Liver (tissue), 8 donors: ENCODE measurements at regions not wholly inside any gene's neighbourhood (a gene's known extent, or its start where the extent isn't known, plus 50 kb on each side); places are given as distances from the start of the nearest gene placed in this dataset.

Source experiments
- DNase-seq: peaks from one replicate; pipeline ENCODE4 v3.0.0-alpha.2; 2017; ENCODE audit warnings: low spot score
- H3K27ac ChIP-seq, 2 donors: one replicate each; pipeline ENCODE4 v1.7.0; 2013; ENCODE audit warnings: inconsistent platforms in 2 of 2, low read length in 2 of 2, control low read depth in 1 of 2, low read depth in 1 of 2, mild to moderate bottlenecking in 1 of 2
- H3K27me3 ChIP-seq, 4 donors: one replicate each; pipeline versions ENCODE4 v1.6.1 to v1.7.0; 2013; ENCODE audit warnings: low read length in 3 of 4, inconsistent platforms in 1 of 4, mild to moderate bottlenecking in 1 of 4, moderate library complexity in 1 of 4; ENCODE audit not compliant: control insufficient read depth in 4 of 4, insufficient read depth in 4 of 4
- H3K36me3 ChIP-seq, 4 donors: one replicate each; pipeline versions ENCODE4 v1.6.1 to v1.7.0; 2013; ENCODE audit warnings: low read length in 3 of 4, mild to moderate bottlenecking in 3 of 4, low read depth in 1 of 4, moderate library complexity in 1 of 4; ENCODE audit not compliant: control insufficient read depth in 4 of 4, insufficient read depth in 3 of 4
- H3K4me1 ChIP-seq, 4 donors: one replicate each; pipeline versions ENCODE4 v1.6.1 to v1.7.0; 2013; ENCODE audit warnings: low read length in 3 of 4, mild to moderate bottlenecking in 3 of 4, moderate library complexity in 1 of 4; ENCODE audit not compliant: control insufficient read depth in 4 of 4, insufficient read depth in 4 of 4
- H3K4me3 ChIP-seq, 3 donors: one replicate each; pipeline versions ENCODE4 v1.6.1 to v1.7.0; 2013; ENCODE audit warnings: low read length in 3 of 3, control low read depth in 1 of 3, low read depth in 1 of 3, mild to moderate bottlenecking in 1 of 3
- H3K9ac ChIP-seq, 2 donors: one replicate each; pipeline ENCODE4 v1.7.0; 2013; ENCODE audit warnings: low read length in 2 of 2, mild to moderate bottlenecking in 2 of 2, moderate library complexity in 2 of 2, control low read depth in 1 of 2, low read depth in 1 of 2
- H3K9me3 ChIP-seq, 4 donors: one replicate each; pipeline versions ENCODE4 v1.6.1 to v1.7.0; 2013; ENCODE audit warnings: low read length in 3 of 4; ENCODE audit not compliant: control insufficient read depth in 4 of 4
- EGR1 ChIP-seq, 2 donors: IDR thresholded peaks; 2 replicates each; pipeline ENCODE4 v1.6.1; 2016 to 2018; ENCODE audit warnings: antibody characterized with exemption in 2 of 2, low read depth in 2 of 2
- FOXA1 ChIP-seq: IDR thresholded peaks from 2 replicates; pipeline ENCODE4 v1.6.1; 2016; ENCODE audit warnings: antibody characterized with exemption
- FOXA2 ChIP-seq: IDR thresholded peaks from 2 replicates; pipeline ENCODE4 v1.6.1; 2016; ENCODE audit warnings: antibody characterized with exemption
- GABPA ChIP-seq, 2 donors: IDR thresholded peaks in 1 of 2; conservative IDR thresholded peaks in 1 of 2; 2 replicates each; pipeline ENCODE4 v1.6.1; 2016; ENCODE audit warnings: antibody characterized with exemption in 2 of 2, mild to moderate bottlenecking in 1 of 2, moderate library complexity in 1 of 2
- HNF4A ChIP-seq, 2 donors: conservative IDR thresholded peaks; 2 replicates each; pipeline ENCODE4 v1.6.1; 2016; ENCODE audit warnings: antibody characterized with exemption in 2 of 2, mild to moderate bottlenecking in 2 of 2
- HNF4G ChIP-seq: IDR thresholded peaks from 2 replicates; pipeline ENCODE4 v1.6.1; 2016; ENCODE audit warnings: antibody characterized with exemption
- JUND ChIP-seq, 2 donors: IDR thresholded peaks; 2 replicates each; pipeline ENCODE4 v1.6.1; 2016; ENCODE audit warnings: antibody characterized with exemption in 2 of 2
- NR2F2 ChIP-seq: IDR thresholded peaks from 2 replicates; pipeline ENCODE4 v1.6.1; 2016; ENCODE audit warnings: antibody characterized with exemption
- RAD21 ChIP-seq, 2 donors: IDR thresholded peaks; 2 replicates each; pipeline ENCODE4 v1.6.1; 2016; ENCODE audit warnings: antibody characterized with exemption in 2 of 2, mild to moderate bottlenecking in 2 of 2
- RXRA ChIP-seq, 2 donors: IDR thresholded peaks; 2 replicates each; pipeline ENCODE4 v1.6.1; 2017 to 2018; ENCODE audit warnings: antibody characterized with exemption in 2 of 2, mild to moderate bottlenecking in 1 of 2
- SP1 ChIP-seq: IDR thresholded peaks from 2 replicates; pipeline ENCODE4 v1.6.1; 2018; ENCODE audit warnings: antibody characterized with exemption, mild to moderate bottlenecking
- TAF1 ChIP-seq: conservative IDR thresholded peaks from 2 replicates; pipeline ENCODE4 v1.6.1; 2016; ENCODE audit warnings: antibody characterized with exemption, mild to moderate bottlenecking
- YY1 ChIP-seq: IDR thresholded peaks from 2 replicates; pipeline ENCODE4 v1.6.1; 2016; ENCODE audit warnings: antibody characterized with exemption, mild to moderate bottlenecking
- WGBS: extraction: QIAGEN DNeasy Blood & Tissue Kit; methylation state at CpG from one replicate; pipeline ENCODE4 v1.1.7; 2013; 5-methylcytosine and 5-hydroxymethylcytosine counted together
- TF ChIP-seq, protein P1 (sequence below): IDR thresholded peaks from 2 replicates; pipeline ENCODE4 v1.6.1; 2016; ENCODE audit warnings: antibody characterized with exemption
- TF ChIP-seq, protein P2 (sequence below): fragments of 150-350 bp; IDR thresholded peaks from 2 replicates; pipeline ENCODE4 v1.5.1; 2017; ENCODE audit warnings: improper control_type of control experiment, low read depth, low read length; ENCODE audit not compliant: missing input control
- TF ChIP-seq, protein P3 (sequence below): IDR thresholded peaks from 2 replicates; pipeline ENCODE4 v1.6.1; 2016; ENCODE audit warnings: antibody characterized with exemption
- TF ChIP-seq, protein P4 (sequence below): IDR thresholded peaks from 2 replicates; pipeline ENCODE4 v1.6.1; 2016; ENCODE audit warnings: antibody characterized with exemption
- TF ChIP-seq, protein P5 (sequence below): IDR thresholded peaks from 2 replicates; pipeline ENCODE4 v1.6.1; 2016; ENCODE audit warnings: antibody characterized with exemption, mild to moderate bottlenecking
- donor health status: healthy.
- donor health status: healthy.
- donor health status: healthy.
- donor health status: healthy.
- donor health status: healthy.

DNA sequence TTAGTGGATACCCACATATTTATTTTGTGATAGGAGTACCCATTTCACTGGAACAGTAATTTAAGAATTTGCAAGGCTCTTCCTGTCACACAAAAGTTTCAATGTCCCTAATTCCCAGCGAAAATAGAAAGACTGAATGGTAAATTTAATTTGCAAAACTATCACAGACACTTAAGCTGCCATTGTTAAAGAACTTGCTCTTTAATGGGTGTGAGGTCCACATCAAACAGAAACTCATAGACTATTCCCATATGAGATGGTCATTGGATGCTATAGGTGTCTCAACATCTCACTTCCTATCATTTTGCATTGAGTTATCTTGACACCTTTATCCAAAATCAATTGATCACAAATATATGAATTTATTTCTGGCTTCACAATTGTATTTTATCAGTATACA lies 415.9 kb downstream of the GPAM start:
- Histone ChIP-seq H3K9me3 (no peaks in the 10 kb centered on the region), H3K27ac (no peak overlapping the region), H3K27me3 (no peaks in the 10 kb centered on the region), H3K4me3 (no peak overlapping the region), H3K9ac (no peak overlapping the region), H3K4me1 (no peaks in the 10 kb centered on the region), H3K36me3 (no peaks in the 10 kb centered on the region)
- no peak for DNase-seq
- WGBS, result 42% methylated on average over 1 of the region's 1 CpG
- TF ChIP-seq FOXA1, result no peak
- TF ChIP-seq NR2F2, result no peak
- TF ChIP-seq, protein P1, sequence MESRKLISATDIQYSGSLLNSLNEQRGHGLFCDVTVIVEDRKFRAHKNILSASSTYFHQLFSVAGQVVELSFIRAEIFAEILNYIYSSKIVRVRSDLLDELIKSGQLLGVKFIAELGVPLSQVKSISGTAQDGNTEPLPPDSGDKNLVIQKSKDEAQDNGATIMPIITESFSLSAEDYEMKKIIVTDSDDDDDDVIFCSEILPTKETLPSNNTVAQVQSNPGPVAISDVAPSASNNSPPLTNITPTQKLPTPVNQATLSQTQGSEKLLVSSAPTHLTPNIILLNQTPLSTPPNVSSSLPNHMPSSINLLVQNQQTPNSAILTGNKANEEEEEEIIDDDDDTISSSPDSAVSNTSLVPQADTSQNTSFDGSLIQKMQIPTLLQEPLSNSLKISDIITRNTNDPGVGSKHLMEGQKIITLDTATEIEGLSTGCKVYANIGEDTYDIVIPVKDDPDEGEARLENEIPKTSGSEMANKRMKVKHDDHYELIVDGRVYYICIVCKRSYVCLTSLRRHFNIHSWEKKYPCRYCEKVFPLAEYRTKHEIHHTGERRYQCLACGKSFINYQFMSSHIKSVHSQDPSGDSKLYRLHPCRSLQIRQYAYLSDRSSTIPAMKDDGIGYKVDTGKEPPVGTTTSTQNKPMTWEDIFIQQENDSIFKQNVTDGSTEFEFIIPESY, result no peak
- no peak for TF ChIP-seq FOXA2
- no peak for TF ChIP-seq SP1
- no peak for TF ChIP-seq TAF1
- TF ChIP-seq, protein P2, sequence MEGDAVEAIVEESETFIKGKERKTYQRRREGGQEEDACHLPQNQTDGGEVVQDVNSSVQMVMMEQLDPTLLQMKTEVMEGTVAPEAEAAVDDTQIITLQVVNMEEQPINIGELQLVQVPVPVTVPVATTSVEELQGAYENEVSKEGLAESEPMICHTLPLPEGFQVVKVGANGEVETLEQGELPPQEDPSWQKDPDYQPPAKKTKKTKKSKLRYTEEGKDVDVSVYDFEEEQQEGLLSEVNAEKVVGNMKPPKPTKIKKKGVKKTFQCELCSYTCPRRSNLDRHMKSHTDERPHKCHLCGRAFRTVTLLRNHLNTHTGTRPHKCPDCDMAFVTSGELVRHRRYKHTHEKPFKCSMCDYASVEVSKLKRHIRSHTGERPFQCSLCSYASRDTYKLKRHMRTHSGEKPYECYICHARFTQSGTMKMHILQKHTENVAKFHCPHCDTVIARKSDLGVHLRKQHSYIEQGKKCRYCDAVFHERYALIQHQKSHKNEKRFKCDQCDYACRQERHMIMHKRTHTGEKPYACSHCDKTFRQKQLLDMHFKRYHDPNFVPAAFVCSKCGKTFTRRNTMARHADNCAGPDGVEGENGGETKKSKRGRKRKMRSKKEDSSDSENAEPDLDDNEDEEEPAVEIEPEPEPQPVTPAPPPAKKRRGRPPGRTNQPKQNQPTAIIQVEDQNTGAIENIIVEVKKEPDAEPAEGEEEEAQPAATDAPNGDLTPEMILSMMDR, result no peak
- TF ChIP-seq, protein P3, sequence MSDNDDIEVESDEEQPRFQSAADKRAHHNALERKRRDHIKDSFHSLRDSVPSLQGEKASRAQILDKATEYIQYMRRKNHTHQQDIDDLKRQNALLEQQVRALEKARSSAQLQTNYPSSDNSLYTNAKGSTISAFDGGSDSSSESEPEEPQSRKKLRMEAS, result no peak
- no peak for TF ChIP-seq YY1
- TF ChIP-seq RAD21 (IDR thresholded peaks at IDR 0.05), result no peak
- TF ChIP-seq EGR1 (IDR thresholded peaks at IDR 0.05; ENCODE audit: low read depth in 2 of 2), result no peak
- no peak for TF ChIP-seq HNF4A (conservative IDR thresholded peaks at IDR 0.05)

DNA sequence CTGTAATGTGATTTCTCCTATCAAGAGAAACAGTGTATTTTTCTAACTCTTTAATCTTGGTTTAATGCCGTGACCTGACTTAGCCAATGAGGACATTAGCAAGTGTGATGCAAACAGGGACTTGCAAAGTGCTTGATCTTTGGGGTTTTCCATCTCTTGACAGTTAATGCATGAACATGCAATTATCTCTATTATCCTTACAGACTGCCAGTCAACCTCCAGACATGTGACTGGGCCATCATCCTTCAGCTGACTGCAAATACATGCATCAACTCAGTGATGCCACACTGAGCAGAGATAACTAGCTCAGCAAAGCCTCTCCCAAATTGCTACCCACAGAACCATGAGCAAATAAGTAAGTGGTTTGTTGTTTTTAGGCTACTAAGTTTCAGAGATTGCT lies 409.6 kb downstream of the GPAM start:
- no peak for TF ChIP-seq HNF4G
- TF ChIP-seq, protein P1, result no peak
- no peak for TF ChIP-seq FOXA2
- TF ChIP-seq, protein P2, result no peak
- TF ChIP-seq YY1, result no peak
- TF ChIP-seq, protein P4, sequence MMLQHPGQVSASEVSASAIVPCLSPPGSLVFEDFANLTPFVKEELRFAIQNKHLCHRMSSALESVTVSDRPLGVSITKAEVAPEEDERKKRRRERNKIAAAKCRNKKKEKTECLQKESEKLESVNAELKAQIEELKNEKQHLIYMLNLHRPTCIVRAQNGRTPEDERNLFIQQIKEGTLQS, result no peak
- TF ChIP-seq RAD21 (IDR thresholded peaks at IDR 0.05), result no peak
- TF ChIP-seq TAF1, result no peak
- TF ChIP-seq NR2F2, result no peak
- TF ChIP-seq, protein P5, sequence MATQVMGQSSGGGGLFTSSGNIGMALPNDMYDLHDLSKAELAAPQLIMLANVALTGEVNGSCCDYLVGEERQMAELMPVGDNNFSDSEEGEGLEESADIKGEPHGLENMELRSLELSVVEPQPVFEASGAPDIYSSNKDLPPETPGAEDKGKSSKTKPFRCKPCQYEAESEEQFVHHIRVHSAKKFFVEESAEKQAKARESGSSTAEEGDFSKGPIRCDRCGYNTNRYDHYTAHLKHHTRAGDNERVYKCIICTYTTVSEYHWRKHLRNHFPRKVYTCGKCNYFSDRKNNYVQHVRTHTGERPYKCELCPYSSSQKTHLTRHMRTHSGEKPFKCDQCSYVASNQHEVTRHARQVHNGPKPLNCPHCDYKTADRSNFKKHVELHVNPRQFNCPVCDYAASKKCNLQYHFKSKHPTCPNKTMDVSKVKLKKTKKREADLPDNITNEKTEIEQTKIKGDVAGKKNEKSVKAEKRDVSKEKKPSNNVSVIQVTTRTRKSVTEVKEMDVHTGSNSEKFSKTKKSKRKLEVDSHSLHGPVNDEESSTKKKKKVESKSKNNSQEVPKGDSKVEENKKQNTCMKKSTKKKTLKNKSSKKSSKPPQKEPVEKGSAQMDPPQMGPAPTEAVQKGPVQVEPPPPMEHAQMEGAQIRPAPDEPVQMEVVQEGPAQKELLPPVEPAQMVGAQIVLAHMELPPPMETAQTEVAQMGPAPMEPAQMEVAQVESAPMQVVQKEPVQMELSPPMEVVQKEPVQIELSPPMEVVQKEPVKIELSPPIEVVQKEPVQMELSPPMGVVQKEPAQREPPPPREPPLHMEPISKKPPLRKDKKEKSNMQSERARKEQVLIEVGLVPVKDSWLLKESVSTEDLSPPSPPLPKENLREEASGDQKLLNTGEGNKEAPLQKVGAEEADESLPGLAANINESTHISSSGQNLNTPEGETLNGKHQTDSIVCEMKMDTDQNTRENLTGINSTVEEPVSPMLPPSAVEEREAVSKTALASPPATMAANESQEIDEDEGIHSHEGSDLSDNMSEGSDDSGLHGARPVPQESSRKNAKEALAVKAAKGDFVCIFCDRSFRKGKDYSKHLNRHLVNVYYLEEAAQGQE, result no peak
- TF ChIP-seq, protein P3, result no peak
- no peak for TF ChIP-seq GABPA (IDR thresholded peaks at IDR 0.05 in 1 of 2, conservative IDR thresholded peaks at IDR 0.05 in 1 of 2)
- no peak for TF ChIP-seq JUND (IDR thresholded peaks at IDR 0.05)
- TF ChIP-seq SP1, result no peak
- no peak for TF ChIP-seq HNF4A (conservative IDR thresholded peaks at IDR 0.05)
- no peak for TF ChIP-seq RXRA (IDR thresholded peaks at IDR 0.05)
- TF ChIP-seq FOXA1, result no peak
- no peak for DNase-seq
- Histone ChIP-seq H3K36me3 (no peaks in the 10 kb centered on the region), H3K27me3 (no peaks in the 10 kb centered on the region), H3K9ac (no peak overlapping the region), H3K27ac (no peak overlapping the region), H3K9me3 (no peaks in the 10 kb centered on the region), H3K4me3 (no peak overlapping the region), H3K4me1 (no peaks in the 10 kb centered on the region)
- 84% methylated on average over 1 of the region's 1 CpG for WGBS
